Neural cell (in vitro differentiated cells): ENCODE measurements at regions not wholly inside any gene's neighbourhood (a gene's known extent, or its start where the extent isn't known, plus 50 kb on each side); places are given as distances from the start of the nearest gene placed in this dataset.

ENCODE experiments used
- H2AFZ ChIP-seq: fragments of 200-600, 300-800 bp; sonication (generic), shearing (Covaris generic); 2 replicates; pipeline ENCODE4 v1.6.0; 2014; ENCODE audit warnings: low read depth, mild to moderate bottlenecking, antibody characterized with exemption, low read length, moderate library complexity
- H3F3A ChIP-seq: fragments of 200-600 bp; shearing (Covaris generic); 2 replicates; pipeline ENCODE4 v1.6.1; 2016; ENCODE audit warnings: mild to moderate bottlenecking, moderate library complexity, mixed read lengths, antibody characterized with exemption, low read length; ENCODE audit not compliant: insufficient read depth, poor library complexity, severe bottlenecking
- H3K27ac ChIP-seq: fragments of 200-600, 300-800 bp; sonication (generic), shearing (Covaris generic); 2 replicates; pipeline ENCODE4 v1.5.1; 2014; ENCODE audit warnings: mild to moderate bottlenecking, low read length, moderate library complexity
- H3K27me3 ChIP-seq: fragments of 300-800, 200-600 bp; sonication (generic), shearing (Covaris generic); 2 replicates; pipeline ENCODE4 v1.6.0; 2014; ENCODE audit warnings: mild to moderate bottlenecking, low read depth, low read length, moderate library complexity; ENCODE audit not compliant: insufficient read depth
- H3K36me3 ChIP-seq: fragments of 300-800, 200-600 bp; sonication (generic), shearing (Covaris generic); 2 replicates; pipeline ENCODE4 v1.5.1; 2014; ENCODE audit warnings: mild to moderate bottlenecking, antibody characterized with exemption, low read length, moderate library complexity; ENCODE audit not compliant: insufficient read depth
- H3K4me2 ChIP-seq: fragments of 300-800, 200-600 bp; sonication (generic), shearing (Covaris generic); 2 replicates; pipeline ENCODE4 v1.6.0; 2014; ENCODE audit warnings: mild to moderate bottlenecking, low read length
- H3K4me3 ChIP-seq: fragments of 300-800, 200-600 bp; sonication (generic), shearing (Covaris generic); 2 replicates; pipeline ENCODE4 v1.5.1; 2014; ENCODE audit warnings: mild to moderate bottlenecking, low read length, moderate library complexity
- H3K79me2 ChIP-seq: fragments of 200-600 bp; shearing (Covaris generic); replicated peaks from 2 replicates; pipeline ENCODE4 v1.6.0; 2014; ENCODE audit warnings: mild to moderate bottlenecking, low read length, moderate library complexity; ENCODE audit not compliant: insufficient read depth
- H3K9ac ChIP-seq: fragments of 300-800, 200-600 bp; sonication (generic), shearing (Covaris generic); 2 replicates; pipeline ENCODE4 v1.6.1; 2016; ENCODE audit warnings: mild to moderate bottlenecking, low read length, mixed read lengths
- H3K9me2 ChIP-seq: fragments of 200-600 bp; shearing (Covaris generic); 2 replicates; pipeline ENCODE4 v1.6.1; 2016; ENCODE audit warnings: mild to moderate bottlenecking, low read length, mixed read lengths; ENCODE audit not compliant: insufficient read depth
- H3K9me3 ChIP-seq: fragments of 200-600, 300-800 bp; sonication (generic), shearing (Covaris generic); 2 replicates; pipeline ENCODE4 v1.6.1; 2016; ENCODE audit warnings: mild to moderate bottlenecking, mixed run types, low read length, moderate library complexity, mixed read lengths
- H4K20me1 ChIP-seq: fragments of 200-600 bp; shearing (Covaris generic); 2 replicates; pipeline ENCODE4 v1.6.1; 2016; ENCODE audit warnings: mild to moderate bottlenecking, mixed run types; ENCODE audit not compliant: insufficient read depth
- CTCF ChIP-seq: fragments of 450-650 bp; IDR thresholded peaks from 2 replicates; pipeline ENCODE4 v1.5.1; 2014; ENCODE audit warnings: antibody characterized with exemption, mild to moderate bottlenecking, moderate library complexity; ENCODE audit not compliant: poor library complexity, severe bottlenecking
- EP300 ChIP-seq: fragments of 450-650 bp; conservative IDR thresholded peaks from 2 replicates; pipeline ENCODE4 v1.6.1; 2014; ENCODE audit warnings: antibody characterized with exemption, mild to moderate bottlenecking, moderate library complexity; ENCODE audit not compliant: poor library complexity, severe bottlenecking
- EZH2 ChIP-seq: fragments of 200-600, 300-800 bp; shearing (Covaris generic), sonication (generic); IDR thresholded peaks from 2 replicates; pipeline ENCODE4 v1.6.1; 2014; ENCODE audit warnings: antibody characterized with exemption, low read length, borderline replicate concordance, mild to moderate bottlenecking; ENCODE audit not compliant: insufficient read depth, poor library complexity, severe bottlenecking
- MXI1 ChIP-seq: fragments of 450-650 bp; conservative IDR thresholded peaks from 2 replicates; pipeline ENCODE4 v1.6.1; 2014; ENCODE audit warnings: antibody characterized with exemption, mild to moderate bottlenecking; ENCODE audit not compliant: poor library complexity, severe bottlenecking
- POLR2AphosphoS5 ChIP-seq: IDR thresholded peaks from 2 replicates; pipeline ENCODE4 v1.6.1; 2012
- RAD21 ChIP-seq: fragments of 450-650 bp; conservative IDR thresholded peaks from 2 replicates; pipeline ENCODE4 v1.6.1; 2014; ENCODE audit warnings: antibody characterized with exemption, mild to moderate bottlenecking, moderate library complexity
- REST ChIP-seq: IDR thresholded peaks from 2 replicates; pipeline ENCODE4 v1.6.1; 2012; ENCODE audit warnings: borderline replicate concordance
- SMC3 ChIP-seq: fragments of 450-650 bp; conservative IDR thresholded peaks from 2 replicates; pipeline ENCODE4 v1.6.1; 2014; ENCODE audit warnings: antibody characterized with exemption, mild to moderate bottlenecking, moderate library complexity; ENCODE audit not compliant: poor library complexity
- TAF1 ChIP-seq: IDR thresholded peaks from 2 replicates; pipeline ENCODE4 v1.6.1; 2012; ENCODE audit warnings: low read depth

DNA sequence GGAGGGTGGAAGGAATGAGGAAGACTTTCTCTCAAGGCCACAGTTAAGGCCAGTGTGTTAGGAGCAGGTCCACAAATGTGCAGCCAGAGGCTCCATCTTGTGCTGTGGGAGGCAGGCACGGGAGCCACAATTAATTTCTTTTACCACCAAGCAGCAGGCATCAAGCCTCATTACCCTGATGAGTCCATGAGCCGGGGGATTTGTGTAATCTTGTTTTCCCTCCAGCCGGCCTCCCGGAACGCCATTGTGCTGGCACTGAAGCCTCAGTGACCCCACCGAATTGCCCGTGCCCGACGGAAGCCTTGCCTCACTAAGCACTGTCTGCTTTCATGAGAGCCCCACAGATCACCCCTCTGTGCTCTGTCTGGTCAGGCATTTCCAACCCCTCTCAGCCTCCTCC, 154.7 kb upstream of the STX18 start:
- no peak overlapping the region for H3K27ac ChIP-seq
- no peak overlapping the region for H2AFZ ChIP-seq
- no peak overlapping the region for H3K4me3 ChIP-seq
- no peaks in the 10 kb centered on the region for H4K20me1 ChIP-seq
- TF ChIP-seq EZH2 (no peak), CTCF (no peak), RAD21 (no peak), TAF1 (no peak), REST (no peak)
- H3F3A ChIP-seq: no peaks in the 10 kb centered on the region
- H3K27me3 ChIP-seq: no peaks in the 10 kb centered on the region
- H3K9me3 ChIP-seq: no peaks in the 10 kb centered on the region
- no peaks in the 10 kb centered on the region for H3K79me2 ChIP-seq
- H3K9me2 ChIP-seq: no peaks in the 10 kb centered on the region
- no peaks in the 10 kb centered on the region for H3K36me3 ChIP-seq
- no peak overlapping the region for H3K9ac ChIP-seq
- no peak overlapping the region for H3K4me2 ChIP-seq

- TF ChIP-seq TAF1: no peak
- no peak for TF ChIP-seq EZH2
- no peak for TF ChIP-seq REST
- no peak for TF ChIP-seq EP300
- TF ChIP-seq MXI1: no peak
- no peak for TF ChIP-seq CTCF
- no peak for TF ChIP-seq SMC3
- no peak for TF ChIP-seq RAD21
- TF ChIP-seq POLR2AphosphoS5: no peak
- H2AFZ ChIP-seq: no peak overlapping the region
- H4K20me1 ChIP-seq: no peaks in the 10 kb centered on the region
- H3K27me3 ChIP-seq: no peaks in the 10 kb centered on the region
- H3K4me2 ChIP-seq: no peak overlapping the region
- no peak overlapping the region for H3K4me3 ChIP-seq
- no peaks in the 10 kb centered on the region for H3F3A ChIP-seq
- H3K9me2 ChIP-seq: no peaks in the 10 kb centered on the region
- no peaks in the 10 kb centered on the region for H3K36me3 ChIP-seq
- no peak overlapping the region for H3K27ac ChIP-seq
- no peaks in the 10 kb centered on the region for H3K79me2 ChIP-seq
- H3K9ac ChIP-seq: no peak overlapping the region
- H3K9me3 ChIP-seq: no peaks in the 10 kb centered on the region
Measured at GRCh38 chr4:4695497-4695896, 153.6 kb upstream of the STX18 start.
